PC-9 (cell line): ENCODE measurements at regions not wholly inside any gene's neighbourhood (a gene's known extent, or its start where the extent isn't known, plus 50 kb on each side); places are given as distances from the start of the nearest gene placed in this dataset.

Experiments
- CTCF ChIP-seq: fragments of 200-600 bp; sonication (generic); conservative IDR thresholded peaks from 2 replicates; pipeline ENCODE4 v1.6.1; 2017; ENCODE audit warnings: mixed run types, antibody characterized with exemption, mild to moderate bottlenecking, moderate library complexity
- EZH2 ChIP-seq: fragments of 200-600 bp; sonication (generic); IDR thresholded peaks from 2 replicates; pipeline ENCODE4 v1.8.0; 2017; ENCODE audit warnings: antibody characterized with exemption, low read depth

GRCh38 chr11:115928811-115929210 is 424.6 kb upstream of the CADM1 start:
- no peak for TF ChIP-seq EZH2
- TF ChIP-seq CTCF = no peak
